Germinal center (tissue), 1 donor: ENCODE measurements at regions not wholly inside any gene's neighbourhood (a gene's known extent, or its start where the extent isn't known, plus 50 kb on each side); places are given as distances from the start of the nearest gene placed in this dataset.

Experiments used
- DNase-seq: peaks from one replicate; pipeline ENCODE4 v3.0.0; 2012; ENCODE audit warnings: mixed read lengths, low spot score

DNA sequence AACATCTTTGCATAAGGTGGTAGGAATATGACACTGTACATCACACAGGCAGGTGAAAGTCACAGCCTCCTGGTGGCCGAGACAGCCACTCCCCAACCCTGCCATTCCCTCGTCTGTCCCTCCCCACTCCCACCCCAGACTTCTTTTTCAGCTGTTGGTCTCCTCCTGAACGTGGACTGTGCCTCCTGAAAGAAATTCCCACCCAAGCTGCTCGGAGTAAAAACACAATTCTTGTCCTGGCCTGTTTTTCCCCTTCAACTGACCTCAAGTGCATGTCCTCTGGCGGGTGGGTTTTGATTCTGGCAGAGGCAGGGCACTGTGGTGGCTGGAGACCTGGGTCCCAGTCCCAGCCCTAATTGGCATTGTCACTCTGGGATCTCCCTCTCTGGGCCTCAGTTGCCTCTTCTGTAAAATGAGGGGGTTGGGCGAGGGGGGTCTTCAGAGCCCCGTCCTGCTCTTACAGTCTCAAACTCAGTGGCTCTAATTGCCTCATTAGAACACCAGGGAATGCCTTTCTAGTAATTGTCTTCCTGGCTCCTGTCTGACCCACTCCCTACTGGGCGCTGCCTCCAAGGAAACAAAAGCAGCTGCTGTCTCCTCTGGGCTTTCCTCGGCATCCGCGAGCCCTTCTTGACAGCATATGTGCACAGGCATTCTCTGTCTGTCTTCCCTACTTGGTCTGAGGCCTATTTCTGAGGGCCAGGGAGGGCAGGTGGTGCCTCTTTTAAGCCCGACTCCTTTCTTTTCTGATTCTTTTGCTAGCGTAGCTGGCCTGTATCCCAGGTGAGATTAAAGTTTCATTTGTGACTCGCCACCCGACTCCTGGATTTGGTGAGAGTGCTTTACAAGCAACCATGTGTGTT is 186.6 kb upstream of the RMST start:
- DNase-seq, result no peak

DNA sequence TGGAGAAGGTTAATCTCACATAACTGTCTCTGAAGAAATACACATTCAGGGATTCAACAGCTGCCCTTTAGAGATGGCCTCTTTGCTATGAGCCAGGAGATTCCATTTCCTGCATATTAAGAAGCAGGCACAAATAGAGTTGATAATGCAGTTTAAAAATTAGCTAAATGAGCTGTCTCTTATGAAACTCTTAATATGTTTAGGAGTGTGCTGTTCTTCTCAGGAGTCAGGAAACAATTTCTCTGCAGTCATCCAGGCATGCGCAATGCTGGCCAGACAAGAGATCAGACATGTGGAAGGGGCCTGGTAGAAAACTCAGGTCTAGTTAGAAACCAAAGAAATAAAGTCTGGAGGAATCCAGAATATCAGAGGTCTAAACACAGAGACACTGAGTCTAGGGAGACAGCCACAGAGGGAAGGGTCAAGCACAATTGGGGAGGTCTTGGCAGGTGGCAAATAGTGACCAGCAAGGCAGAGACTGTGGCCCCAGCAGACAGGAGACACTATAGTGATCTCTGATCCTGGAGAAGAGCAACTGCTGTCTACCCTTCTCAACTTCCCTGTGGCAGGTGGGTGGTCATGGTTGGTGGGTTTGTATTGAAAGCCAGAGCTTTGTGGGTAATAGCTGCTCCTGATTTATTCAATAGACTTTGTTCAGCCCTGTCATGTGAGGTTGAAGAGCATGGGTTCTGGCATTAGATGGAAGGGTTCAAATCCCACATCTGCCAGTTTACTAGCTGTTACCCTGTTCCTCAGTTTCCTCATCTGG is 185.8 kb upstream of the RMST start:
- DNase-seq, result no peak

DNA sequence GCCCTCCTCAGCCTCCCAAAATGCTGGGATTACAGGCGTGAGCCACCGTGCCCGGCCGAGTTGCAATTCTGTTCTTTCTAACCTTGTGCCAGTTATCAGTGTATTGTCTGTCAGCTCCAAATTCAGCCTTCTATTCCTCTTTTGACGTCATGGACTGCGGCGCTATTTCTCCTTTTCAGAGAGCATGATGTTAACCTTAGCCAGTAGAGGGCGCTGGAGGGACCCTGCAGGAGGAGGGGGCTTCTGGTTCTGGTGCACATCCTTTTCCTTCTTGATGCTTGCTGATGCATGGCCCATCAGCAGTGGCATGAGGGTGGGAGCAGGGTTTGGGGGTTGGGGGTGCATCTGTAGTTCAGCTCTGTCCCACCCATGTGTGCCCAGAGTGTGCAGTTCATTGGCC is 179.3 kb upstream of the RMST start:
- no peak for DNase-seq

DNA sequence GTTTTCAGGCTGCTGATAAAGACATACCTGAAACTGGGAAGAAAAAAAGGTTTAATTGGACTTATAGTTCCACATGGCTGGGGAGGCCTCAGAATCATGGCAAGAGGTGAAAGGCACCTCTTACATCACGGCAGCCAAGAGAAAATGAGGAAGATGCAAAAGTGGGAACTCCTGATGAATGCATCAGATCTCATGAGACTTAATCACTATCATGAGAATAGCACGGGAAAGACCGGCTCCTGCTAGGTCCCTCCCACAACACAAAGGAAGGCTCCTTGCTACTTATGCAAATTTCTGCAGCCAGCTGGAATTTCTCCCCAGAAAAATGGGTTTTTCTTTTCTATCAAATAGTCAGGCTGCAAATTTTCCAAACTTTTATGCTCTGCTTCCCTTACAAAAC is 174.1 kb upstream of the RMST start:
- DNase-seq, result no peak

DNA sequence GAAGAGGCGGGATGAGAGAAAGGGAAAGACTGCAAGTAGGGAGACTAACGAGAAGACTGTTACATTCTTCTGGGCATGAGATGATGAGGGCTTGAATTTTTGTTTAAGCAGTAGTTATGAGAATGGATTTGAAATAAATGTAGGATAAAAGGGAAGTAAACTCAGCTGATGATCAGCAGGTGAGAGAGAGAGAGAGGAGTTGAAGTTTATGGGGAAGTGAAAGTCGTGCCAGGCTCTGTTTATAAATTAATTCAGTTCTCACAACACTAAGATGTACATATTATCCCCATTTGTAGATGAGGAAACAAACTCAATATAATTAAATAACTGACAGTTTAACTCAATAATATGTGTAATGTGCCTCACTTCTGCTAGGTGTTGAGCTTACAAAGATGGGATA is 170.0 kb upstream of the RMST start:
- peak; percentile 31 for DNase-seq

DNA sequence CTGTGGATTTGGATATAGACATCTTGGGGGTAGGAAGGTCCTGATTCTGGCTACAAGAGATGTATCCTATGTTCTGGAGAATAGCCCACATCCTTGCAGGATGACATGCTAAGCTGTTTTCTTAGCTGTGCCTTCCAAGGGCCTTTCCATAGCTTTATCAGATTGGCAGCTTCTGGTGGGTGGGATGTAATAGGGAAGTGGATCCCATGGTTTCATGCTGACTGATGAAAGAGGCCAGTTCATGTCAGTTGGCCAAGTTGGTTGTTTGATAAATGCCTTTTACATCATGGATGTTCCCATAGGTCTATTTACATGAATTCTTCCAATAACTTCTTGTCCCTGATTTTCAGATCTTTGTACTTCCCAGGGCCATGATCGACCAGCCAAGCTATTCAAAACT is 169.1 kb upstream of the RMST start:
- DNase-seq, result no peak

DNA sequence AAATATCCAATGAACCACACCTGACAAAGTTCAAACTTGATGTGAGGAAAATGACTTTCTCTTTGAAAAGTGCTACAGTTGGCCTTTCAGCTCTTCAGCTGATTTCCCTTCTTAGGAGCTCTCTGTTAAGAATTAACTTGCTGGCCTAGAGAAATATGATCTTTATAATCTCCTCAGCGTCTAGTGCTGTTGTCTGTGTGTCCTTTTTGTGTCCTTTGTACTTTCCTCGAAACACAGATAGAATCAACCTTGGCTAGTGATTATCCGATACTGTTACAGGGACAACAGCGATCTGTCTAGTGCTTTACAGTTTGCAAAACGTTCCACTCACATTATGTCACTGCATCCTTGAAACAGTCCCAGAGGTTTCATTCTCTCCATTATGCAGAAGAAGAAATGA is 162.8 kb upstream of the RMST start:
- no peak for DNase-seq

DNA sequence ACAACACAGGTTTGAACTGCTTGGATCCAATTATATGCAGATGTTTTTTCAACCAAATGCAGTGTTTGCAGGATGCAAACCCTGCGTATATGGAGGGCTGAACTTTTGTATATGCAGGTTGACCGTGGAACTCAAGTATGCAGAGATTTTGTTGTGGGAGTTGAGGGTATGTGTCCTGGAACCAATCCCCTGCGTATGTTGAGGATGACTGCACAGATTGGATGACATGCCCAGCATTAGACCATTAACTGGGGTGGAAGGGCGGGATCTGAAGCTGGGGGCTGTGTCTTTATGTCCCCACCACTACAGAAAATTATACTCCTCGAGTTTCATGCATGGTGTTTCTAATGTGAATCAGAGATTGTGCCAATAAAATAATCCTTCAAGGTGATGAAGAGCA is 162.2 kb upstream of the RMST start:
- DNase-seq, result no peak

DNA sequence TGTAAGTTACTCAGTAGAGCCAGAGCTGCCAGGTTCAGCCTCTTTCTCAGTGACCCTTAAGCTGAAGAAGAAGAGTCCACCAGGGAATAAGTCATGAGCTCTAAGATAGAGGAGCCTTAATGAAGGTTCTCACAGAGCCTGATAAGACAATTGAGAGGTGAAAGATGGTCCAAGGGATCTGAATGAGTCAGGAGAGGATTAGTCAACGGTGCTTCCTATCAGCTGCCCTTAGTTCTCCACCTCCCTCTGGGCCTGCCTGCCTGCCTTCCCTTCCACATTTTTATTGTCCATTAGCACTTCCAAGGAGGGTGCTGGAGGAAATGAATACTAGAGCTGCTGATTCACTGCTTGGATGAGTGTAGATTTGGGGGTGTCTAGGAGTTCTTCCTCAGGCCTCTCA is 161.7 kb upstream of the RMST start:
- no peak for DNase-seq

DNA sequence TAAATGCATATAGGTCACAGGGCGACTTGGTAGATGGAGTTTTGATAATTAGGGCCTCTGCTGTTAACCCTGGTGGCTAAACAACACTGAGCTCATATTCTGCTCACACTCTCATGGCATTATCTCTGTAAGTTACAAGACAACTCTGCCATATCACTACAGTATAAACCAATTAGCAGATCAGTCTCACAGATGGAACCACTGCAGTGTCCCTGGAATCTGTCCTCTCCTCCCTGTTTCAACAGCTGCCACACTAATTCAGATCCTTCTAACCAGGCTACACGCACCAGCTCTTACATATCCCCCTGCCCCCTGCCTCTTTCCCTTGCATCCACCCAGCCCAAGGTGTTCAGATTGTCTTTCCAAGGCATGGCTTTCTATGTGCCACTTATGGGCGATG is 161.0 kb upstream of the RMST start:
- DNase-seq, result no peak

DNA sequence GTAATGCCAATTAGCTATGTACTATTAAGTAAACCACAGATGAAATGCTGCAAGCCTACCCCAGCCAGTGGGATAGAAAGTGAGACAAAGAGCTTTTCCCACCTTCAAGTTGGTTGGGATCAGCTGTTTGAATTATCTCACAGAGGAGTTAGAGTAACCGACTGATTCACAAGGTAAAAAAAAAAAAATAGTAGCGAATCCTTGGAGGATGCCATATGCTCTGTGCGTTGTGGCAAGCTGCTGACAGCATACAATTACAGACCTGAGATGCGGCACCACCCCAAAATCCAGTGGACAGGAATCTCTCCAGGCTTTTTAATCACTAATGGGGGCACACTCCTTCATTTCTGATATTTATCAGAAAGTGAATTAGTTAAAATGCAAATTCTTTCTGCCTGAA is 157.0 kb upstream of the RMST start:
- no peak for DNase-seq

DNA sequence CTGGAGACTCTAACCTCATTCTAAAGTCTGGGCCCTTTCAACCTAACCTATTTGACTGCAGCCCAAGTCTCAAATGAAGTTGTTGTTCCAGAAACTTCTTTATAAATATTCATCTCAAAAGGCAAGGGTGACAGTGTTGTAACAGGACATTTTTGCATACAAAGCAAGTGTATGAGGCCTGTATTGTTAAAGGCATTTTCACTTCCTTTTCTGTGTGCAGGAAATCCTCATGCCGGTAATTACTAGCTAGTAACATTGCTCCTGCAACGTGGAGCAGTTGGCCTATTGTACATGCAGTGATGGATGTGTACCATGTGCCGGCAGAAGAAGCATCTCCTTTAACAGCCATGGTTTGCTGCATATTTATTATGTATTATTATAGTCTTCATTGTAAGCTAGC is 156.5 kb upstream of the RMST start:
- peak; percentile 2 for DNase-seq

DNA sequence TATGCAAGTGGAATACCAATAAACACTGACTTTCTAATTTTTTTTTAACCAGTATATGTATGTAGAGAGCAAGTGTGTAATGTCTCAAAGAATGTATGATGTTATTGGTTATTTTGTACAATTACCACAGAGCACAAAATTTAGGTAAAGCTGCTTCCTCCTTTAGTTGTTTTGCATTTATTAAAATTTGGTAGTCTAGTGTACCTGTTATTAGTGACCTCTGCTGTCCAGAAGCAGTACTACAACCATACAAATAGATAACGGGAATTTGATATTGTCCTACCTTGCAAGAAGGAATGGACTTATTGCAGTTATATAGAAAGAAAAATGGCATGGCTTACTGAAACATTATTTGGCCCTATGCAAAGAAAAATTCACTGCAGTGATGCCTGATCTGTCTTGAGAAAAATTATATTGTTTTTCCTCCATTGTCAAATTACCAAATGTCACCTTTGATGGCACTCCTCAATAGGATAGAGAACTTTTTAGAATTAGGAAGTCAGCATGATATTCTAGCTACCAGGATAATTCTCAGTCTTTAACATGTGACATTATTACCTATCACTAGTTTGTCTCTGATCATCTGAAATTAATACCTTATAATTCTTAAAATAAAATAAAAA is 153.9 kb upstream of the RMST start:
- peak; percentile 8 for DNase-seq

DNA sequence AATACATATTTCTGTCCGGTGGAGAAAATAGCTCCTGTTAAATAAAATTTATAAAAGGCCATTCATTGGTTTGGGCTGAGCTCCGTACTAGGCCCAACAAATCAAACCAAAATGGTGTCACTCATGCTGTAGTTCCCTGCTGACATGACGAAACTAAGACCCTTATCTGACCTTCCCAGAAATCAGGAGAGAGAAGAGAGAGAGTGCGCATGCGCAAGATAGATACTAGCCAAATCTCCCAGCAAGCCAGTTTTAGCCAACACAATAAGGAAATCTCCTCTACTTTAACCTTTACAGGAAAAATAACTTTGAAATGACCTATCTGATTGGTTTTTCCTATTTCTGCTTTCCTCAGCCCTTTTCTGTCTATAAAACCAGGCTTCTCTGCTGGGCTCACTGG is 152.7 kb upstream of the RMST start:
- DNase-seq, result no peak

DNA sequence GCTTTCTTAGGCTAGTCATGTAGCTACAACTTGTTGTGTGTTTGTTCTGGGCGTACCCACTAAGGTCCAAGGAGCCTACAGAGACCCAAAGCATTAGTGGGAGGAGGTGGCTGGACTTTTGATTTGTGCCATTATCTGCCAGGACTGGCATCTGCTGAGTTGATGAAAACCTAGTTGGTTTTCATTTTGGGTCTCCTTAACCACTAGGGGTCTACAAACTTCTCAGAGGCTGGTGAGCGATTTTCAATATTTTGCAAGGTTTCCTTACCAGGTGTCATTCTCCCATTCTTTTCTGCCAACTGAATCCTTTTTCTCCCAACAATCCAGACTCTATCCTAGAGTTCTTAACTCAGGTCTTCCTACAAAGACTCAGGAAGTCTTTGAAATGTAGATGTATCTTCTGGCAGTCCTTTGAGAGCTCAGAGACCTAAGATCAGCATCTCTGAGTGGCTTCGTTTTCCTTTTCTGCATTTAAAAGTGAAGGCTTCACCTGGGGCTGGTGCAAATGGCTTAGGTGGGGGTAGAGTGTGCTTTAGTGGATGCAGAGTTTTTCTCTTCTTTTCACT is 150.0 kb upstream of the RMST start:
- no peak for DNase-seq

DNA sequence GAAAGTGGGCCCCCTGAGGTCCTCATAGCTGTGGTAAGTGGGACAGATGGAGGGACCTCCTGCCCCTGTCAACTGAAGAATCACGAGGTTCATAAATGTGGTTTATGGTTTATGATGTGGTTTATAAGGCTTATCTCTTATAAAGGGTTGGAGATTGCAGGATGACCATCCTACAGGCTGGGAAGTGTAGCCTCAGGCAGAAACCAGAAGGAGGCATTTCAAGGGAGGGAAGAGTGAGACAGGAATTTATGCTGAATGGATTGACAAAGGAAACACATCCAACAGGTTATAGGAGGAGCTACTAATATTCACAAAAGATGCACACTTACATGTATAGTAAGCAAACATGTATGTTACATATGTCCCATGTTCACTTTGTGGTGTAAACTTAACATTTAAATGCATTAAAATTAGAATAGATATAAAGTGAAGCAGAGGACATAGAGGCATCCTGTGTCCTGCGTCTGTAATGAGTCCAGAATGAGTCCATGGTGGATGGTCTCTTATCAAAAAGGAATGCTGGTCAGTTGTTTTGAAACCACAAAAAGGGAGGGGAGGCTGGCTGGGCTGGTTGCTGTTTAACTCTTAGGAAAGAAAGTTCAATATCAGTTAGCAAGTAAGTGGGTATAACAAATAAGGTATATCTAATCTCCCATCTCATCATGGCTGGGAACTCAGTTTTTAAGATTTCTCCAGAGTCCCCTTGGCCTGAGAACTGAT is 149.0 kb upstream of the RMST start:
- no peak for DNase-seq

DNA sequence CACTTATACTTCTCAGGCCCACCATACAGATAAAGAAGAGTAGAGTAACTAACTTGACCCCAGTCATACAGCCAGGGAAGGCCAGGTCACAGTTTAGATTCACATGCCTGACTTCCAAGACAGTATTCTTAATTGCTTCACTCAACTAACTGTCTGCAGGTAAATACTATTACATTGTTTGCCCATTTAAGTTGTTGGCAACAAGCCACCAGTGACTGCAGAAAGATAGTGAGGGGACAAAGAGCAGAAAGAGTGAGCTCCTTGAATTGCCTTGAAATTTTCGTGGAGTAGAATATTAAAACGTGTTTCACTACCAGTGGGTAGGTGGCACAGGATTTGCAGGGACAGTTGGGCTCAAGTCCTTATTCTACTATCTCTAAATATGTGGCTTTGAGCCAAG is 146.3 kb upstream of the RMST start:
- DNase-seq, result no peak

DNA sequence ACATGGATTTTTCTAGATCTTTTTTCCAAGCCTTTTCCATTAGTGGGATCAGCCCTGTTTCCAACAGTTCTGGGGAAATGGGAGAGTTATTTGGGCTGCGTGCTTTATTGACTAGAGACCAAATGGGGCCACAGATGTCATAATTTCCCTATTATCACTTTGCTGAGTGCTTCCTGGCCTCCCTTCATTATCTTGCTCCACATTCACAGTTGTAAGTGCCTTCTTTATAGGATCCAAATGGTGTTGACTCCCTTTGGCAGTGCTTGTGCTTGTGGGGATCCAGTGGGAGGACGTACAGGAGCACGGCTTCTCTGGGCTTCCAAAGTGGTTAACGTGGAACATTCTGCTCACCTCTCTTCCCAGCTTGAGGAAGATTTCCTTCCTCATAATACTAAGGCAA is 141.0 kb upstream of the RMST start:
- no peak for DNase-seq

DNA sequence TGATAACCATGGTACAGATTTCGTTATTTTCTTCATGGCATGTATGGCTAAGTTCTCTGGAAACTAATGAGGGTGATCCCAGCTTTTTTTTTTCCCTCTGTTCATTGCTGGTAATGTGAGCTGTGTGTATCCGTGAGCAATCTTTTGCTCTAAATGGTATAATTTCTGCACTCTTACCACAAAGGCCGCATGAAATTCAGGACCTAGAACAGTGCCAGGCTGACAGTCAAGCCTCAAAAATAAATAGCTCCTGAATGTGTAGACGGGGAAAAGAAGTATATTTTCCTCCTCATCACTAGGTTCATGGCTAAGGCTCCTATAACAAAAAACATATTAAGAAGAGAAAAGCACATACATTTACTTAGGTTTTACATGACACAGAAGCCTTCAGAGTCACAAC is 140.2 kb upstream of the RMST start:
- DNase-seq, result no peak

DNA sequence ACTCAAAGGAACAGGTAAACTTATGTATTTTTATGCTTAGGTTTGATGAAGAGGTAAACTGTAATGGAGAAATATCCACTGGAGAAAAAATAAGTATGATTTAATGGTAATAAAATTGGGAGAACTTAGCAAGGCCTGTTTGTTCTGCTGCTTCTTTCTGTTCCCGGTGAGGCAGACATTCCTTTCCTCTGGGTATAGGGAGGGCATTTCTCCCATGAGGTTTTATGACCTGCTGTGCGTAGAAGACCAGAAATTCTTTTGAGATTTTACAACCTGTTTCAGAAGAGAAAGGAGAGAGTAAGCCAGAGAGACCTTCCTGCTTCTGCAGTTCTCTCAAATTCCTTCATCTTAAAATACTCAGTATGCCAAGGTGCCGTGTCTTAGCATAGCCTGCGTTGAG is 139.4 kb upstream of the RMST start:
- DNase-seq, result no peak

DNA sequence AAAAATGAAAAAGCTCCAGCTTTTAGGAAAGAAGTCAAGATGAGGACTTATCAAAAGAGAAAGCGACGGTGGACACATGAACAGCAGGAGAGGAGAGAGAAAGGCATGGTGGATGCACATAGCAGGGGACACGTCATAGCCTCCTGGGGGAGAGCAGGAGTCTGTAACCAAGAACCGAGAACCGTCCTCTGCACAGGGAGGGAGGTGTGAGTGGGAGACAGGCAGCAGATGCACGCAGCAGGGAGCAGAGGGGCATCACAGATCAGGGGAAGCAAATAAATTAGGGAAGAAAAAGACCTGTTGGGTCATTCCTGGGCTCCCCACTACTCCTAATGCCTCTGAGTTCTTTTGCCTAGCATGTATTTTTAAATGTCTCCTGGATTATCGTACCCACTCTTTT is 138.1 kb upstream of the RMST start:
- DNase-seq, result no peak

DNA sequence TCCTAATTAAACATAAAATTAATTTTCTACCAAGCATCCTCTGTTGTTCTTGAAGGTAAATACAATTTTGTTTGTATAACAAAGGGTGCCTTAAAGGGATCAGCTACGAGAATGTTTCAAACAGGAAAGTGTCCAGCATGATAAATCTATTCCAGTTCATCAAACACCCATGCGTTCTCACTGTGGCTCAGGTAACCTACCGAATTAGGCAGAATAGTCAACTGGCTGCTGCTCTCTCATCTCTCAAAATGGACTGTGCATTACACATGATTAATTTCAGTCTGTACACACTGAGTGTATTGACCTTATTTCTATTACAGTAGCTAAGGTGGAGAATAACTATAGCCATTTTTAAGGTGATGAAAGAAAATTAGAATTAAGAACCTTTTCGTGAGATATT is 127.5 kb upstream of the RMST start:
- no peak for DNase-seq
